HG03196 (cell line): ENCODE measurements at regions not wholly inside any gene's neighbourhood (a gene's known extent, or its start where the extent isn't known, plus 50 kb on each side); places are given as distances from the start of the nearest gene placed in this dataset.

Source experiments
- ATAC-seq: cut with Tn5 transposase; IDR thresholded peaks from one replicate; pipeline ENCODE4 v1.9.1; 2021; ENCODE audit not compliant: unreplicated experiment

DNA sequence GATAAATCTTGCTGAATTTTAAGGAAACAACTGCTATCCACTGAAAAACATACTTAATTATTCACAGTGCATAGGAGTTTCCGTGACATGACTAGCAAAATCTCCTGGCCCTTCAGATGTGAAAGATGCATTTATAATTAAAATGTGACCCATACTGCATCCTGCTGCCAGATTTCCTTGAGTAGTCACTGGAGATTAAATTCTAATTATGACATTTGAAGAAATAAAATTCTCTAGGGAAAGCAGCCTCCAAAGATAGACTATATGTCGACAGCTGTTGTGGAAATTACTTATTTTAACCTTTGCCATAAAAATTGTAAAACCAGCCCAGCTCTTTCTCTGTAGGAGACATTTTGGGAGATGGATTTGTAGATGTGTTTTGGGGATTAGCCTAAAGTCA is 193.6 kb upstream of the SMC2 start:
- no peak for ATAC-seq

DNA sequence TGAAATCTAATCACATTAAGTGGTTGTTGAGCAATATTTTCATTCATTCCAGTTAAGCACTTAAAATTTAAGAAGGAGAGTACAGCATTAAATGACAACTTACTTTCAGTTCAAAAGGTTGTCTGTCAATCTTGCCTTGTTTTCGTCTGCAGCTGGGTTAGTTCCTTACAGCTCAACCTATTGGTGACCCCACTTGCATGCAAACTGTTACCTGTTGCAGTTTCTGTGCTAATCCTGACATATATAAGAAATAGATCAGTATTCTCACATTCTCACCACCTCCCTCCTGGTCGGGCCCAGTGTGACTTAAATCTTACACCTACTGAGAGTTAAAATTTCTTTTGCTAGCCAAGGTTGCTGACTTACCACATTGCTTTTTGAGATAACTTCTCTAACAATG is 191.8 kb upstream of the SMC2 start:
- no peak for ATAC-seq

DNA sequence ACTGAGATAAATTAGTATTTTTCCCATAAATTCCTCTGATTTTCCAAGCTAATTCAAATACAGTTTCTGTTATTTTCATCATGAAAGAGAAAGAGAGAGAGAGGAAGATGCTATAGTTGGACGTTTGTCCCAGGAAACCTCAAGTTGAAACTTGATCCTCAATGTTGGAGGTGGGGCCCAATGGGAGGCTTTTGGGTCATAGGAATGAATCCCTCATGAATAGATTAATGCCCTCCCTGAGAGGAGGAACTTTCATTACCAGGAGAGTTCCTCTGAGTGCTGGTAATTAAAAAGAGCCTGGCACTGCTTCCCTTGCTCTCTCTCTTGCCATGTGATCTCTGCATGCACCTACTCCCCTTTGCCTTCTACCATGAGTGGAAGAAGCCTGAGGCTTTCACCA is 189.9 kb upstream of the SMC2 start:
- no peak for ATAC-seq

DNA sequence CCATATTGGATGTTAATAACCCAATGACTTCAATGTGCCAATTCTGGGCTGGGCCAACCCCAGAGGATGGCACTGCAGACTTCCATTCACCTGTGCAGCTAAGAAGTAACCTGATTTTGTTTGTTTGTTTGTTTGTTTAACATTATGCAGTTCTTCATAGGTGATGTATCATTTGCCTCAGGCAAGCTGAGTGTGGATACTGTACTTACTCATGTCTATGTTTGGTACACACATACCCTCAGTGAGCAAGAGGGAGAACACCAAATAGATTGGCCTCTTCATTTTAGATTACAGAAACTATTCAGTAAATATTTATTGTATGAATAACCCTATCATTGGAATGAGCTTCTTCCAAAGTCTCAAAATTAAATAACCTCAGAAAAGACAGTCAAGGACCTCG is 180.2 kb upstream of the SMC2 start:
- no peak for ATAC-seq

DNA sequence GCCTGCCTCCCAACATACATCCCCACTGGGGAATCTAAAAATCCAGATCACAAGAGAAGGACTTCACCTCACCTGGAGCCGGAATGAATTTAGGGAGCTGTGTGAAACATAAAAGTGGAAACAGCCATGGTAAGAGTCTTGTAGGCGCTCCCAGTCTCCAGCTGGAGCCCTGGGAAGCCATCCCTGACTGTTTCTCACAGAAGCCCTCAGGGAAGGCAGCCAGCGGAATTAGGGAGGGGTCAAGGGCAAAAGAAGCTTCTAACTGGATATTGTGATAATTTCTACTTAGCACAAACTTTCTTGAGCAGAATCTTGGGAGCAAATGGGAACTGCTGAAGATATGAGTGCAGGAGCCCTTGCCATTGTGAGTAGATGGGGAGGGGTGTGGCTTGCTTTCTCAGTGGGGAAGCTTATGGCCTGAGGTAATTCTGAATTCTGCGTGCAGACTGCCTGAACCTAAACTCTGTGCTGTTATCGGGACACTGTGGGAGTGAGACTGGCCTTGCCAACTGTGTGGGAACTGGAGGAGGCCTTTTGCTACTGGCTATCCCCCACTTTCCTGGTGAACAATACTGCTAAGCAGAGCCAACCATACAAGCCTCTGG is 174.4 kb upstream of the SMC2 start:
- ATAC-seq, result no peak

DNA sequence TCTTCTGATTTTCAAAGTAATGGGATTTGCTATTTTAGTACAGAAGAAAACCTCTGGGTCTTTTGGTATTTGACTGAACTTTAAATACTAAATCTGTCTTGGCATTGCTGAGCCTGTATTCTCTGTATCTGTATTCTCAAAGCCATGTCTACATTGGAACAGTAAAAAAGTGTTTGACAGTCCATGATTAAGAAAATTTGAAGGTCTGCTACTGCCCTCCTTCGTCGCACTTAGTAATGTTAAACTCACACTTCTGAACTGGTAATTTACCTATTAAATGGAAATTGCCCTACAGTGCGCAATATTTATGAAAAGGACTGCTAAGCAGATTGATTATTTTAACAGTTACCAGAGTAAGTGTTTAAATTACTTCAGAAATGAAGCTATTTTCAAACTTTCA is 165.7 kb upstream of the SMC2 start:
- ATAC-seq, result no peak

DNA sequence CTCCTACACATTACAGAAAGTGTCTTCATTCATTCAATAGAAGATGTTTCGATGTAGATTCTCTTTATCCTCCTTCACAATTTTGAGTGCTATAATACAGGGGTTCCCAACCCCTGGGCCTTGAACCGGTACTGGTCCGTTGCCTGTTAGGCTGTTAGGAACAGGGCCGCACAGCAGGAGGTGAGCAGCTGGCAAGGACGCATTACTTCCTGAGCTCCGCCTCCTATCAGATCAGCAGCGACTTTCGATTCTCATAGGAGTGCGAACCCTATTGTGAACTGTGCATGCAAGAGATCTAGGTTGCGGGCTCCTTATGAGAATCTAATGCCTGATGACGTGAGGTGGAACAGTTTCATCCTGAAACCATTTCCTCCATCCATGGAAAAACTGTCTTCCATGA is 153.0 kb upstream of the SMC2 start:
- no peak for ATAC-seq

DNA sequence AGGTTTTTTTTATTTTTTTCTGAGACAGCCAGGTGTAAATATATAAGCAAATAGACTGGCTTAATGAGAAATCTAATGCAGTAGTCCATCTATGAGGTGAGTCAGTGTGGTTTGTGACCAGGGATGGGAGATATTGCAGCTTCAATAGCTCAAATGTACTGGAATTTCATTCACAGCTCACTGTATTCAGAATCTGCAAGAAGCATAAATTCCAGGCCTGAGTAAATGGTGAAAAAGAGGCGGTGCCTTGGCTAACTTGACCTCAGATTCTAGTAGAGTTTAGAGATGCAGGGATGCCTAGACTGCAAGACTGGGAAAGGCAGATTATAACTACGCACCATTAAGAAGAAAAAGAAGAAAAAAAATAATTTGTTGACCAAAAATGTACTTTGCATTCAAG is 151.9 kb upstream of the SMC2 start:
- ATAC-seq, result no peak

DNA sequence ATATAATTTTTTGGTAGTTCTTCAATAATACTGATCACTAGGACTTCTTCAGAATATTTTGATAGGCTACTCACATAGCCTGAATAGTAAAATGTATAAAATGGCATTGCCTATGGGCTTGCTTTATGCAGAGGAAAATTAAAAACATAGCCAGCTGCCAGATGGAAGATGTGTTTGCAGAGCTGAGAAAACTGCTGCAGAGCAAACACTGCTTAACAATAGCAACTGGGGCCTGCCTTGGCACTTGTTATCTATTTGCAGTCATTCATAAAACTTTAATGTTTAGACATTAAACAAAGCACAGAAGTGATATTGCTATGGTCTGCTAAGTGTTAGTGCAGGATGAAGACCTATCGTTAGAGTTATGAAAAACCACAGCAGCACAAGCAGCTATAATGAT is 151.5 kb upstream of the SMC2 start:
- no peak for ATAC-seq

DNA sequence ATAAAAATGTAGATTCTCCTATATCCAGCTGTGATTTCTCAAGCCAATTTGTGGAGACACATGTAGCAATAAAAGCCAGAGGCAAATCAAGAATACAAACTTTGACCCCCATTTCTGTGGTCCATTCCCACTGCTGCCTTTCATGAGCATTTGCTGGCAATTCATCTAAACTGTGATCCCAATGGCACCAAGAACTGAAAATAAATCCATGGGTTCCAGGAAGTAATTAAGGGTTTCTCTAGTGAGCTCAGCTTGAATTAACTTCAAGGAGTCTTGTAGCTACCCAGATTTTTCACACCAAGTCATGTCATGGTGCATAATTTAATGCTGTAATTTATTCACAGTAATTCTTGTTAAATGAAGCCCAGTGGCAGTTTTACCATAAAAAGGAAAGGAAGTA is 145.0 kb upstream of the SMC2 start:
- ATAC-seq, result no peak

DNA sequence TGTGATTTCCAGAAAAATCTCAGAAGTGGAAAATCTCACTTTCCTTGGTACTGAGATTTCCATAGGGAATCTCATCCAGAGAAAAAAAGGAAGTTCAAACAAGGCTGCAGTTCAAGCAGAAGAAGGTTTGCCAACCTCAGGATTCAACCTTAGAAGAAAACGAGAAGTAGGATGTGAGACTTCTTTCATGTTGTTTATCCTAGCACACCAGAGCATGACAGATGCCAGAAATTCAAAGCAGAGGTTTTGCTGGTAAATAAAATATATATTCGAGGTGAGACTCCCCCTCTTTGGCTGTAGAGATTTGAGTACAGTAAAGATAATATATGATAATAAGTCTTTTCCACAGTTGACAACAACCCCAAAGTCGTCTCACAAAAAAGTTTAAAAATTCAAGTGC is 116.9 kb upstream of the SMC2 start:
- no peak for ATAC-seq

DNA sequence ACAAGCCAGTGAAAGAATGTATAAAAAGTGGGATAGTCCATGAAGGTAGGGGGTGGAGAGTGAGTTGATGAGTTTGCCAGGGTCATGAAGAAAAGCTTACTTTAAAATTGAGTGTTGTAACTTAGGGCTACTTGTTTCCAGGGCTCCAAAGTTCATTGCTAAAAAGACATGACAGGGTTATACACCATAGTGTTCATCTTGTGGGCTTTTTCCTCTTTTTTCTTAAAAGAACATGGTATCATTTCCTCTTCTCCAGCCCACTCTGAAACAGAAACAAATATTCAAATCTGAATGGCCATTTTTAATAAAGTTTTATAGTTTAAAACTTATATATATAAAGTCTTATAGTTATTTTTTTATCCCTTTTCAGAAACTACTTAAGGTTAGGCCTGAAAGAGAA is 115.7 kb upstream of the SMC2 start:
- ATAC-seq, result no peak

DNA sequence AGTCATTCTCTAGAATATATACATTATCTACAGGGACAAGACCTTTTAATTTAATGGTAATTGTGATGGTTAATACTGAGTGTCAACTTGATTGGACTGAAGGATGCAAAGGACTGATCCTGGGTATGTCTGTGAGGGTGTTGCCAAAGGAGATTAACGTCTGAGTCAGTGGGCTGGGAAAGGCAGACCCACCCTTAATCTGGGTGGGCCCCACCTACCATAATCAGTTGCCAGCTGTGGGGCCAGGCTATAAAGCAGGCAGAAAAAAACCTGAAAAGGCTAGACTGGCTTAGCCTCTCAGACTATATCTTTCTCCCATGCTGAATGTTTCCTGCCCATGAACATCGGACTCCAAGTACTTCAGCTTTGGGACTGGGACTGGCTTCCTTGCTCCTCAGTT is 112.2 kb upstream of the SMC2 start:
- ATAC-seq, result no peak

DNA sequence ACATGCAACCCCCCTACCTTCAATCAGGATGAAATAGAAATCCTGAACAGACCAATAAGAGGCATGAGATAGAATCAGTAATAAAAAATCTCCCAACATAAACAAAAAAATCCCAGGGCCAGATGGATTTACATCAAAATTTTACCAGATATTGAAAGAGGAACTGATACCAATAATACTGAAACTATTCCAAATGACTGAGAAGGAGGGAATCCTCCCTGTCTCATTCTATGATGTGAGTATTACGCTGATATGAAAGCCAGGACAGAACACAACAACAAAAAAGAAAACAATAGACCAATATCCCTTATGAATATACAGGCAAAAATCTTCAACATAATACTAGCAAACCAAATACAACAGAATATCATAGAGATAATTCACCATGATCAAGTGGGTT is 109.0 kb upstream of the SMC2 start:
- no peak for ATAC-seq

DNA sequence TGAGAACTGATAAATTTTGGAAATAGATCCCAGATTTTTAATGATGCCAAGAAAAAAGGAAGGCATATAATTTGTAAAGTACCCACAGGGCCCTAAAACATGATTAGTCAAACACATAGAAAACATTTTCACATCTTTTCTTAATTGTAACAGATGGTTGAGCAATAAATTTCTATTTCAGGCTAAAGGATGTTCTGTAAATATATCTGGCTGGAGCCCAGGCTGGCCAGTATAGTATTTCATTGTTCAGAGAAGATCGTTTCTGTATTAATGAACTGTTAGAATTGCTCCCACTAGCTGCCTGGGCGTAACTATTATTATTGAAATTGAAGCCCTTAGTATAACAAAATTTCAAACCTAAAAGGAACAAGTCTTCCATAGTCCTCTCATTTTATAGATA is 105.3 kb upstream of the SMC2 start:
- no peak for ATAC-seq

DNA sequence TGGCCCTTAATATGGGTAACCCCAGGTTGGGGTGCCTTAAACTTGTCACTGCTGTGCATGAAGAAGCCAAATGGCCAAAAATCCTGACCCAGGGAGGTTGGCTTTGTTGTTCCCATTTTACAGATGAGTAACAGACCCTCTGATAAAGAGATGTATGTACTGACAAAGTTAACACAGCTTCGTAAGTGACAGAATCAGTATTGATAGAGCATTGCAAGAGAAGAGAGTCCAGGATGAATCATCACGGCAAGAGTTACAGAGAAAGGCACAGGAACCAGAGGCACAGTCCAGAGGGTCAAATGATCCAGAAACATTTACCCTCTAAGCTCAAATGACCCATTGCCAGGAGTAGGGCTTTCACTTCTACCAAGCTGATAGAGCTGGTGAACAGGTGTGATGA is 103.8 kb upstream of the SMC2 start:
- ATAC-seq, result no peak

DNA sequence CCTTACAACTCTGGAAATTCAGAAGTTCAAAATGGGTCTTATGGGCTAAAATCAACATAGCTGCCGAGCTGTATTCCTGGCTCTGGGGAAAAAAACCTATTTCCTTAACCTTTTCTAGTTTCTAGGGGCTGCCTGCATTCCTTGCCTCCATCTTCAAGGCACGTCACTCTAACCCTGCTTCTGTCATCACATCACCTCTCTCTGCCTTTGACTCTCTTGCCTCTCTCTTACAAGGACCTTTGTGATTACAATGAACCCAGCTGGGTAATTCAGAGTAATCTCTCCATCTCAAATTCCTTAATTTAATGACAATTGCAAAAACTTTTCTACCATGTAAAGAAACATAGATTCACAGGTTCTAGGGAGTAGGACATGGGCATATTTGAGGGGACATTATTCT is 103.1 kb upstream of the SMC2 start:
- ATAC-seq, result no peak

DNA sequence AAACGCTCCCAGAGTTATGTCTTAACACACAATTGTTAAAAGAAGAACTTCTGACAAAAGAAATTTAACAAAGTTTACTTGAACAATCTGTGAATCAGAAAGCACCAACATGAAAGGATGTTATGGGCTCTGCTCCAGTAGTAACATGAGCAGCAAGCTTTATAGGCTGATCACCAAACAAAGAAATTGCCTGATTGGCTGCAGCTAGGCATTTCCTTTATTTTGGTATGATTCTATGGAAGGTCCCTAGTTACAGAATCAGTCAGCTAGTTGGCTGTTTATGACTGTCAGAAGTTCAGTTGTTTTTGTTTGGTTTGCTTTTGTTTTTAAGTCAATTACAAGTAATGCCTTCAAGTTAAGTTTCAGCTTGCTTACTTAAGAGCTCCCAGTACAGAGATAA is 102.4 kb upstream of the SMC2 start:
- peak; percentile 59 for ATAC-seq

DNA sequence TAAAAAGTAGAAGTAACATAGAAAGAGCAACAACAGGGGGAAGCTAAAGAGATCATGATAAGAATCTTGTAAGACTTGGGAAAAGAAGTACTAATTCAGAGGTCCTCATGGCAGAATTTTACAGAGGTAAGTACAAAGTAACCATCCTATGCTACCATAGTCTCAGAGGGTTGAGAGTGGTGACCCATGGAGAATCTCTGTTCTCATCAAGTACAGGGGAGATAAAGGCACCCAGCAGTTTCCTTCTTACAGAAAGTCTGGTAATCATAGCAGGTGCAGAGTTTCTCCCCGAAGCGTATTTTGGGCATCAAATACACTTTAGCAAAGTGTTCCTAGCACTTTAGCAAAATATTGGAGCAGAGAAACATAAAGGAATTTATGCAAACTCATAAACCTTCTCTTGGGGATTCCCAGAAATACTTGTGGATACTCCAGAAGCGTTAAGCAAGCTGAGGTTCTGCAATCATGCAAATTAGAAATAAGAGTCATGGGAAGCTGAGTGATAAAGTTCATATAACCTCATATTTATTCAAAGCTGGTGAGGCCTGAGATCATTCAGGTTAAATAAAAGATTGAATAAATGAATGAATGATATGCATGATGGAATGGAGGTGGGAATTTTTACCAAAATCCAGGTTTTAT is 101.0 kb upstream of the SMC2 start:
- no peak for ATAC-seq

DNA sequence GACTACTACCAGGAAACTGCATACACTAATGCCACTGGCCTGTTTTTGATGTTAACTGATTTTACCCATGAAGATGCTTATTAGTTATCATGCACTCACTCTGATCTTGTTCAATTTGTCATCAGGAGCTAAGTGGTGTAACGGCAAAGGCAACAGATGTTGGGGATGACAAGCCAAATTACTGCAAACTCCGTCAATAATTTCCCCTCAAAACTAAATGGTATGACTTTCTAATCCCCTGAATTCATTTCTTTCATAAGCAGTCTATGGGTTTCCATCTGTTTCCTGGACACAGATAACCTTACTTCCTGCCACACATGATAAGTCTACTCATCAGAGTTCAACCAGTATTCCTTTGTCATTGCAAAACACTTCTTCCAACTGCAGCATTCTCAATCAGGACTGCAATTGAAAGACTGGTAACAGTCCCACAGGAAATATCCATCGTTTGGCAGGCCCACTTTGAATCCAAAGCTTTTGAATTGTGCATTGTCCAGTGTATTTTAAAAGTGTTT is 96.2 kb upstream of the SMC2 start:
- ATAC-seq, result no peak

DNA sequence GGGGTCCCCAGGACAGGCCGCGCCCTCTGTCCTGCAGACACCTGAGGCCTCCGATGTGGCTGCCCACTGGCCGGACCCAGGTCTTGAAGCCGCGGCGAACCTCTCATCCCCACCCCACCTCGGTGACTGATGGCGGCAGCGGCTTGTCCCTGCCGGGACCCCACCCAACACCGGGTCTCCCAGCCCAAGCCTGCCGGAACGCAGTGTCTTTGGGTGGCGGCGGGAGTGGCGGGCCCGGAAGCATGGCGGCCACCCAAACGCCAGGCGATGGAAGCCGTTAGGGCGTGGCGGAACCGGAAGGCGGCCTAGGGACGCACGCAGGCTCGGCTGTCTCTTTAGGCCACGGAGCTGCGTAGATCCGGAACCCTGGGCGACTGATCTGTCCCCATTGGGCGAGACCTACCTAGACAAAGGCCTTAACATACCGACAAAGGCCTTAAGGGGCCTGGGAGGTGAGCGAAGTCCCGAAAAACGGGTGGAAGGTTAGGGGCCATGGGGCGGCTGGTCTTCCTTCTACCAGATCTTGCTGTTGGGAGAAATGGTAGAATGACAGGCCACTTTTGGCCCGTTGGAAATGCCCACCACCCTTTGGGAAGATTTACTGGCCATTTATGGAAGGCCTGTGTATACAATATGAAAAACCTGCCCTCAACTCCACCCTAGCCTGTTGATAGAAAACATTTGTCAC is 94.6 kb upstream of the SMC2 start:
- ATAC-seq, result no peak

DNA sequence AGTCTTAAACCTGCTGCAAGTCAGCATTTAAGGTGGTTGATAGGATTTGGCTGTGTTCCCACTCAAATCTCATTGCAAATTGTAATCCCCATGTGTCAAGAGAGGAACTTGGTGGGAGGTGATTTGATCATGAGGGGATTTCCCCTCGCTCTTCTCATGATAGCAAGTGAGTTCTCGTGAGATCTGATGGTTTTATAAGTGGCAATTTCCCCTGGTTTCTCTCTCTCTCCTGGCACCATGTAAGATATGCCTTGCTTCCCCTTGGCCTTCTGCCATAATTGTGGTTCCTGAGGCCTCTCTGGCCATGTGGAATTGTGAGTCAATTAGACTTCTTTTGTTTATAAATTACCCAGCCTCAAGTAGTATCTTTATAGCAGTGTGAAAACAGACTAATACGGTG is 84.3 kb upstream of the SMC2 start:
- ATAC-seq, result no peak

DNA sequence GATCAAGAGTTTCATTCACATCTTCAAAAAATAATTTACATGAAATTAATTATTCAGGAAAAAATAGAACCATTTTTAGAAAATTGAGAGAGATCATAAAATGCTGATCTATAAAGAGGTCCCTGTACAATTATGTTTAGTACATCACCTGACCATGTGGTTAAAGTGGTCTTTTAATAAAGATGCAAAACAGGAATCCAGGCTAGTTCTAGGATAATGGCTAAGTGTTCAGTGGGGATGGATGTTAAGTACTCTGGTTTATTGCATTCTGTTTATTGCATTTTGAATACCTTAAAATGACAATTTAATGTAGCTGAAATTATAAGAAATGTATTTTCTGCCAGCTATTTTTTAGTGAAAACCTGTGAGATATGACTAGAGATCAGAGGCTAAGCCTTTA is 72.0 kb upstream of the SMC2 start:
- no peak for ATAC-seq
